Stimulated activated naive CD8-positive, alpha-beta T cell treated with anti-CD3 and anti-CD28 coated beads, Interleukin-15, Interleukin-2, amounts not matched to agents 100 U/mL and 50 U/mL, for 24 hours (primary cell): ENCODE measurements at regions not wholly inside any gene's neighbourhood (a gene's known extent, or its start where the extent isn't known, plus 50 kb on each side); places are given as distances from the start of the nearest gene placed in this dataset.
"Not testable (repeated sequence)": the region's sequence is repeated elsewhere in the genome, so short reads cannot be mapped to it uniquely, and the experiment has no call there.

Experiments
- ATAC-seq: fragments of 150-1000 bp; cut with Tn5 transposase; one replicate; pipeline ENCODE4 v1.10.0; 2021
- DNase-seq: peaks from one replicate; pipeline ENCODE4 v3.0.0; 2021

GRCh38 chr2:760001-760400 lies 82.8 kb upstream of the TMEM18 start:
- no peak for DNase-seq
- ATAC-seq: no peak

- DNase-seq (no peak), ATAC-seq (no peak)
These were observed 81.0 kb upstream of the TMEM18 start for GRCh38 chr2:758073-758820.

- no peak for DNase-seq
These were observed 75.9 kb upstream of the TMEM18 start for GRCh38 chr2:753123-753522.

GRCh38 chr2:751474-751873 lies 74.3 kb upstream of the TMEM18 start:
- ATAC-seq (no peak), DNase-seq (no peak)

More at GRCh38 chr2:753123-753522, 75.9 kb upstream of the TMEM18 start:
- no peak for ATAC-seq

GRCh38 chr2:750628-751027 lies 73.4 kb upstream of the TMEM18 start:
- DNase-seq: no peak
- no peak for ATAC-seq

- ATAC-seq: no peak
These were observed 70.7 kb upstream of the TMEM18 start for GRCh38 chr2:747762-748351.

GRCh38 chr2:746697-747096 lies 69.5 kb upstream of the TMEM18 start:
- DNase-seq (no peak), ATAC-seq (no peak)

More at GRCh38 chr2:747762-748351, 70.7 kb upstream of the TMEM18 start:
- DNase-seq: no peak

- DNase-seq (no peak), ATAC-seq (no peak)
These were observed 66.9 kb upstream of the TMEM18 start for GRCh38 chr2:744088-744487.

GRCh38 chr2:742221-742620 lies 65.0 kb upstream of the TMEM18 start:
- no peak for DNase-seq
- ATAC-seq: no peak

GRCh38 chr2:741195-741496 lies 63.9 kb upstream of the TMEM18 start:
- ATAC-seq (no peak), DNase-seq (no peak)

- not testable (repeated sequence) for ATAC-seq
- peak; percentile 75 for DNase-seq
These were observed 63.4 kb upstream of the TMEM18 start for GRCh38 chr2:740322-741194.

GRCh38 chr2:739864-740321 lies 62.7 kb upstream of the TMEM18 start:
- ATAC-seq: peak; percentile 36
- DNase-seq: peak; percentile 24

GRCh38 chr2:736939-737338 lies 59.7 kb upstream of the TMEM18 start:
- ATAC-seq (no peak), DNase-seq (no peak)

GRCh38 chr2:735670-736218 lies 58.5 kb upstream of the TMEM18 start:
- DNase-seq: peak; percentile 11
- ATAC-seq: peak; percentile 67

GRCh38 chr2:734496-734895 lies 57.3 kb upstream of the TMEM18 start:
- no peak for ATAC-seq

GRCh38 chr2:733495-733894 lies 56.3 kb upstream of the TMEM18 start:
- ATAC-seq: no peak
- no peak for DNase-seq

More at GRCh38 chr2:734496-734895, 57.3 kb upstream of the TMEM18 start:
- DNase-seq: no peak

GRCh38 chr2:733001-733400 lies 55.8 kb upstream of the TMEM18 start:
- no peak for DNase-seq
- no peak for ATAC-seq

GRCh38 chr2:731711-732110 lies 54.5 kb upstream of the TMEM18 start:
- no peak for ATAC-seq
- no peak for DNase-seq

- ATAC-seq (no peak), DNase-seq (no peak)
These were observed 52.2 kb upstream of the TMEM18 start for GRCh38 chr2:729376-729861.

GRCh38 chr2:728165-728564 lies 51.0 kb upstream of the TMEM18 start:
- no peak for ATAC-seq
- no peak for DNase-seq

- ATAC-seq: no peak
These were observed 49.9 kb upstream of the TMEM18 start for GRCh38 chr2:727071-727470.

More at GRCh38 chr2:727071-727470, 49.9 kb upstream of the TMEM18 start:
- no peak for DNase-seq
